GM21529 (cell line): ENCODE measurements at regions not wholly inside any gene's neighbourhood (a gene's known extent, or its start where the extent isn't known, plus 50 kb on each side); places are given as distances from the start of the nearest gene placed in this dataset.
"Not testable (repeated sequence)": the region's sequence is repeated elsewhere in the genome, so short reads cannot be mapped to it uniquely, and the experiment has no call there.

Source experiments
- ATAC-seq: cut with Tn5 transposase; IDR thresholded peaks from one replicate; pipeline ENCODE4 v1.9.1; 2021; ENCODE audit not compliant: unreplicated experiment

DNA sequence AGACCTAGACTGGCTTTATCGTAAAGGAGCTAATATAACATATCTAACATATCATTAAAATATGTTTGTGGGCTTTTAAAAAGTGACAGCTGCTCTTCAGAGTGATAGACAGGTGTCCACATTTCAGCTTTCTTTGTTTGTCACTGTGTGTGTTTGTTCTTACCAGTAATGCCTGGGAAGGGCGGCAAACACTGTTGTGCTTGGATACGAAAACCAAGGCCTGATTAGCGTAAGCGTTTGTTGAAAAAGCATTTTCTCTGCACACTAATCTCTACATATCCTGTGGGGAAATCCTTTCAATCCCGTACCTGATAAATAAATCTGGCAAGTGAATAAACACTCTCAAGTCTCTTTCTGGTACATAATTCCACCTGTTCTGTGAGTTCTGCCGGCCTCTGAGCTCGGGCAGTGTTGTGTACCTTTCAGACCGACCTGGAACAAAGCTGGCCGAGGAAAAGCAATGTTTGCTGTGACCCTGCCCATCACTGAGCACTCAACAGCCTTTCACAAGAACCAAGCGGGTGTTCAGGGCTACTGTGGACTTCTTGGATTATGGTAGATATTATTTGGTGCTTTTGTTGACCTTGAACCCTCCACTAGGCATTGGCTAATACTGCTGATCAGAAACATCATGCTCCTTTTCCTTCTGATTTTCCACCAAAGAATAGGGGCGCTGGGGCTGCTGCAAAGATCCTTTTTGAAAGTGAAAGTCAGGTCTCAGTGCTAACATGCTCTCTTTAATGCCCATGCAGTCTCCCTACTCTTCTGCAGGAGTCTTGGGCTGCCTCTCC is 100.4 kb downstream of the CD83 start:
- no peak for ATAC-seq

DNA sequence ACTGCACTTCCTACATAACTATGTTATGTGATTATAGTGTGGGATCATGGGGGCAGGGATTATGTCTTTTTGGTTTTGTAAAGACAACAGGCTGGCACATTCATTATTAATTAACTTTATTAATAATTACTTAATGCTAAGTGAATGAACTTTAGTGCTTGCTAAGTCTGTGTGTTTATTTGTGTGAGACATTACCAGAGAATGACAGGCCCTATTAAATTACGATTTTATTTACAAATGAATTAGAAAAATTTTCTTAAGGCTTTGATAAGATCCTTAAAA is 100.9 kb downstream of the CD83 start:
- no peak for ATAC-seq

GRCh38 chr6:14221564-14222279 is 104.2 kb downstream of the CD83 start:
- ATAC-seq, result no peak

DNA sequence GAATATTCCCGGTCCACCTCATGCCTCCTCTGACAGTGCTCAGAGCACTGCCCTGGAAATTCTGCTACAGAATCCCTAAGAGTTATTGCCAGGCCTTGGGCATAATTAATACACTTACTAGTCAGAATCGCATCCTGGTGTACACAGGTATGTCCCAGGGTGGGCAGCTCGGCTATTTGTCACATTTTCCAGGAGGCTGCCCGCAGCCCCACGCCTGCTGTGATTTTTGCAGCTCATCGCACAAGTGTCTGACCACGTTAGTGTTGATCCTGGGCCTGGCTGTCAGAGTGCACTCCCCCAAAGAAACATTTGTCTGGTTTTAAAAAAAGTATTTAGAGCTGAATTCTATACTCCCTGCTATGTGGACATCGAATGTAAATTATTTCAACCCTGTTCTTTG is 105.4 kb downstream of the CD83 start:
- no peak for ATAC-seq

- ATAC-seq, result peak; percentile 57
Observed at GRCh38 chr6:14224359-14225103, 107.0 kb downstream of the CD83 start.

- no peak for ATAC-seq
Observed at GRCh38 chr6:14226051-14226660, 108.6 kb downstream of the CD83 start.

DNA sequence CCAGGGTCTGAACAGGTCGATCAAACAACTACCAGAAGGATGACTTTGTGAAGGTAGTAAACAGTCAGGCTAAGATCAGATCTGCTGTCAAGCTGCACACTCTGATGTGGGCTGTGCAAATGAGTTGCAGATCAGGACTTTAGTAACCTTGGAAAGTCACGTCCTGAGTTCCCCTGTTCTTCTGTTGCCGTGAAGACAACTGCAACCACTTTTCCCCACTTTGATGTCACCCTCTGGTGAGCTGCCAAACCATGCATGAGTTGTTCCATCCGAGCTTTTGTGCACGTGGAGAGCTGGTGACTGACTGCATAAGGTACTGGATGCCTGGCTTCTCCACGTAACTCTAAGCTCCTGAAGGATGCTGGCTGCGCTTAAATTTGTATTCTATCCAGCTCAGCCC is 111.0 kb downstream of the CD83 start:
- no peak for ATAC-seq

- no peak for ATAC-seq
Observed at GRCh38 chr6:14231071-14231483, 113.5 kb downstream of the CD83 start.

- ATAC-seq, result no peak
Observed at GRCh38 chr6:14231501-14232280, 114.1 kb downstream of the CD83 start.

DNA sequence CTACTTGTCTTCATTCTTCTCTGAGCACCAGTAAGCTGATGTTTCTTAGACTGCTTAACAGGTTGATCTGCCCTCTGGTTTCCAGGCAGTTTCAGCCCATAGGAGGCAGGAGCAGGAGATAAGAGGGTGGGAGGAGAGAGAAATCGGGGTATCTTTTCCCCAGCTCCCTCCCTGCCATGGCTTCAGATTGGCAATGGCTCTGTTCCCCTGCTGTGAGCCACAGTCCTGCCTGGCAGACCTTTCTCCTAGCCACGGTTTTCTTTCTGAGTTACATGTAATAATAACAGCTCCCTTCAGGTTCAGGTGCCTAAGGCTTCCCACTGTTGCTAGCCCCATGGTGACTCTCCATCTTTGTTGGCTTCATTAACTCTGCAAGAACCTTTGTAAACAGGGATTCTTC is 115.3 kb downstream of the CD83 start:
- no peak for ATAC-seq

DNA sequence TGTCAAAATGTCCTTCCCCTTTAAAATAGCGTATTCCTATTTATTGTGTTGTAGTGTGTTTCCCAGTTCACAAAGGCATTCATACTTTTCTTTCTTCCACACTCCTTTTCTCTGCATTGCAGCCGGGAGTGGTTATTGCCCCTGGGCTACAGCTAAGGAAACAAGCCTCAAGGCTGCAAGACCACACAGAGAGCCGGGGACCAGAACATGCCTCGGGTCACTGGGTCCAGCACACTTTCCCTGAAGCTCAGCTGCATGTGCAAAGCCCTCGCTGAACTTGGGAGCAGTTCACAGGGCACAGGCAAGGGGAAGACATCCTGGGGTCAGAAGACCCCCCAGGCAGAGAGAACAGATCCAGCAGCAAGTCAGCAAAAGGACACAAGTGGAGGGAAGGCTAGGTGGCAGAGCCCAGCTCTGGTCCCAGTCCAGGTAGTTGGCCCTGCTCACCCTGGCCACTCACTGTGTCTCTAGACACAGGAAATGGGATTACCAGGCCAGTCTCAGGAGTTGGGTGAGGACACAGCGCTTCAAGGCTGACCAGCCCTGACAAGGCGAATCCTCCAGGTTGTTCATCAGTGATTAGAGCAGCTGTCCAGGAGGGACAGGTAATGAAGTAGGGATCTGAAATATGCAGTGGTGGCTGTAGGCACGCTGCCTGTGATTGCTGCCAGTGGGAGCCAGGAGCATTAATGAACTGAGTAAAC is 118.2 kb downstream of the CD83 start:
- ATAC-seq, result no peak

- no peak for ATAC-seq
Observed at GRCh38 chr6:14239097-14239496, 121.5 kb downstream of the CD83 start.

DNA sequence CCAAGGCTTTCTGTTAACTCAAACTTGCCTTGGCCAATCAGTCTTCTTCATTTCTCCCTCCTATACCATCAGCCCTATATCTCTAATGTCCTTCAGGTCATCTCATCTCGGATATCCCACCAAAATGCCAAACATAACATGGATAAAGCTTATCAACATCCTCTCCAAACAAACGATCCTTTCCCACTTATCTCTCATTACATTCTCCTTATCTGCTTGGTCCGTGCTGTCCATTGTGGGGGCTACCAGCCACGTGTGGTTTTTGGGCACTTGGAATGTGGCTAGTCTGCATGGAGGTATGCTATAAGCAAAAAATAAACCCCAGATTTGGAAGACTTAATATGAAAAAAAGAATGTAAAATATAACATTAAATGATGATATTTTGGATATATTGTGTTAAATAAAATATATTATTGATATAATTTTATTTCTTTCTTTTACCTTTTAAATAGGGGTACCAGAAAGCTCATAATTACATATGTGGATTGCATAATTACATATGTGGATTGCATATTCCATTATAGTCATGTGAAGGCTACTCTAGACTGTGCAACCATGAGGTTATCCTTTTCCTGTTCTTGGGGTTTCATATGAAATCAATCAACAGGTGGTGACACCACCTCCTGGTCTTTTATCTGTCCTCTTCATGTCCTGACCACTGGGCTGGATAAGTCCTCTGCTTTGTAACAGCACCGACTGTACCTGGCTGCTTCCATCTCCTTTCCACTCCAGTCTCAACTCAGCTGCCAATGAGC is 123.0 kb downstream of the CD83 start:
- ATAC-seq, result no peak

GRCh38 chr6:14241255-14242070 is 123.9 kb downstream of the CD83 start:
- no peak for ATAC-seq

GRCh38 chr6:14242912-14243311 is 125.3 kb downstream of the CD83 start:
- not testable (repeated sequence) for ATAC-seq

GRCh38 chr6:14243597-14243996 is 126.0 kb downstream of the CD83 start:
- no peak for ATAC-seq

DNA sequence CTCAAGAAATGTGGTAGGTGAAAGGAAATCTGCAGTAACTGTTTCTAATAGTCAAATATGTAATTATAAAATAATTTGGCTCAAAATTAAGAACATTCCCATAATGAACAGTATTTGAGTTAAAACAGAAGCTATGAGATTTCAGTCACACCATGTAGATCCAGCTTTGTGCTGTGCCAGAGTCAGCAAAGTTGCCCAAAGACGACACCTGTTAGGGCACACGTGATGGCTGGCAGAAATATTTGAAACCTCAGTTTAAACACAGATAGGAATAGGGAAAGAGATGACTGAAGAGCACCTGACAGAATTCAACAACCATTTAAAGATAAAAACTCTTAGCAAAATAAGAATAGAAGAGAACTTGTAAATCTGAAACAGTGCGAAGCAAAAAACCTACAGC is 129.3 kb downstream of the CD83 start:
- ATAC-seq, result no peak

DNA sequence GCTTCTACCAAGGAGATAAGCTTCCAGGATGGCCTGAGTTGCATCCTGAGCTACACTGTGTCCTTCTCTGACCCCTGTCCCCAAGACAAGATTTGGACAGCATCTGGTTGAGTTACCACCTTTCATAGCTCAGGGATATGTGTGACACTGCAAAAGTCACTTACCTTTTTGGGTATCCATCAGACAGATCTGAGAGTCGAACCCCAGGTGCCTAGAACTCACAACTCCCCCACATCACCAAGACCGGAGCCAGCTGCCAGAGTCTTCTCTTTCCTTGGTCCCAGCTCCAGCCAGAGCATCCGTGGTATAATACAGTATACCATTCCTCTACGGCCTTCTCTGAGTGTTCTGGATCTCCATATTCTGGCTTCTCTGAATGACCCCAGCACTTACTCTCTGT is 133.0 kb downstream of the CD83 start:
- ATAC-seq, result no peak
